B cell (primary cell): ENCODE measurements at regions not wholly inside any gene's neighbourhood (a gene's known extent, or its start where the extent isn't known, plus 50 kb on each side); places are given as distances from the start of the nearest gene placed in this dataset.

ENCODE experiments used
- EZH2 ChIP-seq: IDR thresholded peaks from 2 replicates; pipeline ENCODE4 v1.6.1; 2012; ENCODE audit warnings: borderline replicate concordance, low read depth, mild to moderate bottlenecking, moderate library complexity, low read length; ENCODE audit not compliant: insufficient read depth, poor library complexity, severe bottlenecking
- TF ChIP-seq, protein P1 (sequence below): fragments of 200-600 bp; IDR thresholded peaks from one replicate; pipeline ENCODE4 v1.8.0; 2022; ENCODE audit warnings: antibody characterized with exemption, mild to moderate bottlenecking

DNA sequence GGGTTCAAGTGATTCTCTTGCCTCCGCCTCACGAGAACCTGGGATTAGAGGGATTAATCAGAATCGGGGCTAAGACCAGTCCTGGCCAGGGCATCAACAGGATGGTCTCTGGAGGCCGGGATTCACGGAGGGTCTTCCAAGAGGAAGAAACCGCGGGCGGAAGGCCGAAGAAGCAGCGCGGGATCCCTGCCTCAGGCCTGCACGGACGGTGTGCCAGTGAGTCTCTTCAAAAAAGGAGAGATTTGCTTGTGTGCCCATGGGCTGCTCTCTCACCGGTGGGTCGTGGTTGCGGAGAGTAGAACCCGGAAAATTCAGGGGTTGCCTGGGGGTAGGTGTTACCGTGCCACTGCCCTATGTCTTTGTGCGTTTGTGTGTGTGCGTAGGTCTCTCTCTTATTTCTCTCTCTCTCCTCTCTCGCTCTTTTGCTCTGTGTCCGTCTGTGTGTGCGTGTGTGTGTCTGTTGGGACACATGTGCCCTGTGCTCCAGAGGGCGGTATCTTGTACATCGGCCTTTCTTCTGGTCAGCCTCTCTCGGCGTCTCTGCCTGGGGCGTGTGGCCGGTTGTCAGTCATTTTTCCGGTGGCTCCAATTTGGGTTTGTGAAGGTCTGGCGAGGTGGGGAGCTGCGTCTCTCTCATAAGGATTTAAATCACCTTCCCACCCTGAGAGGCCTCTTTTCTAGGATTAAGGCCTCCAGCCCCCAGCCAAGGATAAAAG is 613.2 kb downstream of the KCNJ18 start:
- TF ChIP-seq, protein P1, sequence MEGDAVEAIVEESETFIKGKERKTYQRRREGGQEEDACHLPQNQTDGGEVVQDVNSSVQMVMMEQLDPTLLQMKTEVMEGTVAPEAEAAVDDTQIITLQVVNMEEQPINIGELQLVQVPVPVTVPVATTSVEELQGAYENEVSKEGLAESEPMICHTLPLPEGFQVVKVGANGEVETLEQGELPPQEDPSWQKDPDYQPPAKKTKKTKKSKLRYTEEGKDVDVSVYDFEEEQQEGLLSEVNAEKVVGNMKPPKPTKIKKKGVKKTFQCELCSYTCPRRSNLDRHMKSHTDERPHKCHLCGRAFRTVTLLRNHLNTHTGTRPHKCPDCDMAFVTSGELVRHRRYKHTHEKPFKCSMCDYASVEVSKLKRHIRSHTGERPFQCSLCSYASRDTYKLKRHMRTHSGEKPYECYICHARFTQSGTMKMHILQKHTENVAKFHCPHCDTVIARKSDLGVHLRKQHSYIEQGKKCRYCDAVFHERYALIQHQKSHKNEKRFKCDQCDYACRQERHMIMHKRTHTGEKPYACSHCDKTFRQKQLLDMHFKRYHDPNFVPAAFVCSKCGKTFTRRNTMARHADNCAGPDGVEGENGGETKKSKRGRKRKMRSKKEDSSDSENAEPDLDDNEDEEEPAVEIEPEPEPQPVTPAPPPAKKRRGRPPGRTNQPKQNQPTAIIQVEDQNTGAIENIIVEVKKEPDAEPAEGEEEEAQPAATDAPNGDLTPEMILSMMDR = no peak
- no peak for TF ChIP-seq EZH2
